DOHH2 (cell line): ENCODE measurements at regions not wholly inside any gene's neighbourhood (a gene's known extent, or its start where the extent isn't known, plus 50 kb on each side); places are given as distances from the start of the nearest gene placed in this dataset.

Experiments
- H3F3A ChIP-seq: fragments of 200-600 bp; sonication (generic), shearing (Covaris generic); 2 replicates; pipeline ENCODE4 v1.6.0; 2016; ENCODE audit warnings: antibody characterized with exemption, mild to moderate bottlenecking; ENCODE audit not compliant: control insufficient read depth, insufficient read depth
- H3K27ac ChIP-seq: fragments of 200-600 bp; sonication (generic); 2 replicates; pipeline ENCODE4 v1.5.1; 2014; ENCODE audit warnings: low read depth, mild to moderate bottlenecking, low read length, moderate library complexity
- H3K27me3 ChIP-seq: fragments of 200-600 bp; sonication (generic); 2 replicates; pipeline ENCODE4 v1.6.1; 2014; ENCODE audit warnings: mild to moderate bottlenecking, low read length, mixed read lengths; ENCODE audit not compliant: control insufficient read depth
- H3K36me3 ChIP-seq: fragments of 200-600 bp; sonication (generic); 2 replicates; pipeline ENCODE4 v1.6.1; 2014; ENCODE audit warnings: mild to moderate bottlenecking, low read length, moderate library complexity, mixed read lengths; ENCODE audit not compliant: control insufficient read depth
- H3K4me1 ChIP-seq: fragments of 200-600 bp; sonication (generic); 2 replicates; pipeline ENCODE4 v1.6.1; 2014; ENCODE audit warnings: mild to moderate bottlenecking, low read length, mixed read lengths; ENCODE audit not compliant: control insufficient read depth
- H3K4me2 ChIP-seq: fragments of 200-600 bp; sonication (generic); 2 replicates; pipeline ENCODE4 v1.6.0; 2014; ENCODE audit warnings: mild to moderate bottlenecking, low read length, moderate library complexity
- H3K4me3 ChIP-seq: fragments of 200-600 bp; sonication (generic); 2 replicates; pipeline ENCODE4 v1.5.1; 2014; ENCODE audit warnings: mild to moderate bottlenecking, low read length, mixed read lengths
- H3K79me2 ChIP-seq: fragments of 200-600 bp; sonication (generic); 2 replicates; pipeline ENCODE4 v1.6.1; 2014; ENCODE audit warnings: mild to moderate bottlenecking, low read length, mixed read lengths; ENCODE audit not compliant: control insufficient read depth
- H3K9me2 ChIP-seq: fragments of 200-600 bp; sonication (generic); replicated peaks from 2 replicates; pipeline ENCODE4 v1.6.1; 2014; ENCODE audit warnings: mild to moderate bottlenecking, low read length, mixed read lengths; ENCODE audit not compliant: control insufficient read depth
- H3K9me3 ChIP-seq: fragments of 200-600 bp; sonication (generic); 2 replicates; pipeline ENCODE4 v1.6.1; 2014; ENCODE audit warnings: antibody characterized with exemption, low read length, mixed read lengths; ENCODE audit not compliant: control insufficient read depth, insufficient read depth
- H4K20me1 ChIP-seq: fragments of 200-600 bp; sonication (generic); 2 replicates; pipeline ENCODE4 v1.6.0; 2014; ENCODE audit warnings: low read depth, mild to moderate bottlenecking, antibody characterized with exemption, low read length, moderate library complexity; ENCODE audit not compliant: control insufficient read depth, insufficient read depth
- EZH2phosphoT487 ChIP-seq: fragments of 200-600 bp; sonication (generic); IDR thresholded peaks from 2 replicates; pipeline ENCODE4 v1.6.1; 2017; ENCODE audit warnings: borderline replicate concordance, mild to moderate bottlenecking, antibody characterized with exemption, low read length, moderate library complexity, mixed read lengths
- TF ChIP-seq, protein P1 (sequence below): fragments of 200-600 bp; sonication (generic); IDR thresholded peaks from one replicate; pipeline ENCODE4 v1.5.1; 2014; ENCODE audit warnings: antibody characterized with exemption, mild to moderate bottlenecking, low read depth, low read length; ENCODE audit not compliant: poor library complexity, severe bottlenecking

DNA sequence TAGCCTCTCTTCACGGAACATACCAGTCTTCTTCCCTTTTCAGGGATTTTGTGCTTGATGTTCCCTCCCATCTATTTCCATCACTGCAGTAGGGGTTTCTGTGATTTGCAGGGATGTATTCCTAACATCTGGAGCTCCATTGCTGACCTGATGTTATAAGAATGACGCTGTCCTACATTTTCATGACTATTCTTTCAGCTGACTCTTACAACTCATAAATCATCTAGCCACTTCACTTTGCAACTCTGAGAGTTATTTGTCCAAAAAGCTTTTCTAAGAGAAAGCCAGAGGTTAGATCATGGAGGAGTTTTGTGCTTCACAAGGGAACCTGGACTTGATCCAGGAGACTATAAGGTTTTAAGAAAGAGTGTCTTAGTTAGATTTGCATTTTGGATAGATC, 116.6 kb upstream of the FAR2 start:
- Histone ChIP-seq H3F3A (no peaks in the 10 kb centered on the region), H3K9me3 (no peaks in the 10 kb centered on the region), H3K4me3 (no peak overlapping the region), H3K4me1 (no peaks in the 10 kb centered on the region), H3K79me2 (no peaks in the 10 kb centered on the region), H3K9me2 (no peaks in the 10 kb centered on the region), H4K20me1 (no peaks in the 10 kb centered on the region), H3K36me3 (no peaks in the 10 kb centered on the region), H3K27me3 (no peaks in the 10 kb centered on the region), H3K4me2 (no peak overlapping the region), H3K27ac (no peak overlapping the region)
- TF ChIP-seq EZH2phosphoT487: no peak
- TF ChIP-seq, protein P1, sequence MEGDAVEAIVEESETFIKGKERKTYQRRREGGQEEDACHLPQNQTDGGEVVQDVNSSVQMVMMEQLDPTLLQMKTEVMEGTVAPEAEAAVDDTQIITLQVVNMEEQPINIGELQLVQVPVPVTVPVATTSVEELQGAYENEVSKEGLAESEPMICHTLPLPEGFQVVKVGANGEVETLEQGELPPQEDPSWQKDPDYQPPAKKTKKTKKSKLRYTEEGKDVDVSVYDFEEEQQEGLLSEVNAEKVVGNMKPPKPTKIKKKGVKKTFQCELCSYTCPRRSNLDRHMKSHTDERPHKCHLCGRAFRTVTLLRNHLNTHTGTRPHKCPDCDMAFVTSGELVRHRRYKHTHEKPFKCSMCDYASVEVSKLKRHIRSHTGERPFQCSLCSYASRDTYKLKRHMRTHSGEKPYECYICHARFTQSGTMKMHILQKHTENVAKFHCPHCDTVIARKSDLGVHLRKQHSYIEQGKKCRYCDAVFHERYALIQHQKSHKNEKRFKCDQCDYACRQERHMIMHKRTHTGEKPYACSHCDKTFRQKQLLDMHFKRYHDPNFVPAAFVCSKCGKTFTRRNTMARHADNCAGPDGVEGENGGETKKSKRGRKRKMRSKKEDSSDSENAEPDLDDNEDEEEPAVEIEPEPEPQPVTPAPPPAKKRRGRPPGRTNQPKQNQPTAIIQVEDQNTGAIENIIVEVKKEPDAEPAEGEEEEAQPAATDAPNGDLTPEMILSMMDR: no peak

DNA sequence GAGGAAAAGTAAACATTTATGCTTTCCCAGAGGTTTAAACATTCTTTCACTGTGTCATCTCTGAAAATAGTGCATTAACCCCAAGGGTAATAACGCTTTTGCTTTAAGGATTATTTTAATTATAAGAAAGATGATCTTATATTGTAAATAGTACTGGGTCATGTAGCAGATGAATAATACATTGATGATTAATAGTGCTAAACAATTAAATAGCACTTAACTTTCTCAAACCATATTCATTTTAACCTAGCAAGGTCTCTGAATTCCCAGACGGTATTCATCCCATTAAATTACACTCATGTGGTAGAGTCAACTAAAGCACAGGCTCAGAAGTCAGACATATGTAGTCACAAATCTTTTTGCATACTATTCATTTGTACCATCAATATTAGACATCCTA, 115.6 kb upstream of the FAR2 start:
- Histone ChIP-seq H3K27me3 (no peaks in the 10 kb centered on the region), H3K36me3 (no peaks in the 10 kb centered on the region), H3K9me3 (no peaks in the 10 kb centered on the region), H3K4me2 (no peak overlapping the region), H3K27ac (no peak overlapping the region), H3K4me3 (no peak overlapping the region), H3K4me1 (no peaks in the 10 kb centered on the region), H3F3A (no peaks in the 10 kb centered on the region), H4K20me1 (no peaks in the 10 kb centered on the region), H3K9me2 (no peaks in the 10 kb centered on the region), H3K79me2 (no peaks in the 10 kb centered on the region)
- no peak for TF ChIP-seq EZH2phosphoT487
- TF ChIP-seq, protein P1: no peak

DNA sequence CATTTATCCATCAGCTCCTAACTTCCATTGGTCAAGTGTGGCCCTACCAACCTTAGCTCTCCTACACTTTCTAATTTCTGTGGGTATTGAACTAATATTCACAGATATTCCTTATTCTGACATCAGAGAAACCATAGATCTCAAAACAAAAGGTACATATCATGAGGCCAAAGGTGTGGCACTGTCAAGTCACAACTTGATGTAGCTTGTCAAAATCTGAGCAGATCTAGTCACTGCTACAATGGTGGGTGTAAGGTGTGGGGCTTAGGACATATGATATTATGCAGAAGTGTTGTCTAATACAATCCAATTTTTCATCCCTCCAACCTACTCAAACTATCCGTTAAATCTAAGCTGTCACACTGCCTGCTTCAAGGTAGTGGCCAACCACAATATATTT, 114.0 kb upstream of the FAR2 start:
- Histone ChIP-seq H3K9me2 (no peaks in the 10 kb centered on the region), H3K4me3 (no peak overlapping the region), H3F3A (no peaks in the 10 kb centered on the region), H3K9me3 (no peaks in the 10 kb centered on the region), H3K79me2 (no peaks in the 10 kb centered on the region), H3K4me1 (no peaks in the 10 kb centered on the region), H3K4me2 (no peak overlapping the region), H3K27ac (no peak overlapping the region), H3K36me3 (no peaks in the 10 kb centered on the region), H4K20me1 (no peaks in the 10 kb centered on the region), H3K27me3 (no peaks in the 10 kb centered on the region)
- TF ChIP-seq, protein P1: no peak
- no peak for TF ChIP-seq EZH2phosphoT487

DNA sequence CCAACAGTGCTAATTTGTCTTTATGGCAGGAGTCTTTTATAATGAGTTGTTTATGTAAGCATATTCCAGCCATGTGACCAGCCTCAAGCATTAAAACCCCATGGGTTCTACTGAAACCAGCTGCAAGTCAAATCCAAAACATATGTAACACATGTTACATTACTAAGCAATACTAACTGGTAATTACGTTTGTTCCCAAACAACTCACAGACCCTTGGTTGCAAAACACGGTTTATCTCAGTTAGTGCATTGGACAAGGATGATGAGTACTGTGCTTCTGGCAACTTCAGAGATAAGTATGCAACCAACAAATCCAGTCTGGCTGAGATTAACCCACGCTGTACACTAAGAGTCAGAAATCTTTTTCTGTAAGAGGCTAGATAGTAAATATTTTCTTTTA, 110.1 kb upstream of the FAR2 start:
- Histone ChIP-seq H3K27ac (no peak overlapping the region), H3K27me3 (no peaks in the 10 kb centered on the region), H3F3A (no peaks in the 10 kb centered on the region), H3K4me1 (no peaks in the 10 kb centered on the region), H3K9me3 (no peaks in the 10 kb centered on the region), H3K4me3 (no peak overlapping the region), H3K36me3 (no peaks in the 10 kb centered on the region), H3K9me2 (no peaks in the 10 kb centered on the region), H3K79me2 (no peaks in the 10 kb centered on the region), H4K20me1 (no peaks in the 10 kb centered on the region), H3K4me2 (no peak overlapping the region)
- TF ChIP-seq, protein P1: no peak
- TF ChIP-seq EZH2phosphoT487: no peak
